ENCODE measurements at regions not wholly inside any gene's neighbourhood (a gene's known extent, or its start where the extent isn't known, plus 50 kb on each side); places are given as distances from the start of the nearest gene placed in this dataset.

DNA sequence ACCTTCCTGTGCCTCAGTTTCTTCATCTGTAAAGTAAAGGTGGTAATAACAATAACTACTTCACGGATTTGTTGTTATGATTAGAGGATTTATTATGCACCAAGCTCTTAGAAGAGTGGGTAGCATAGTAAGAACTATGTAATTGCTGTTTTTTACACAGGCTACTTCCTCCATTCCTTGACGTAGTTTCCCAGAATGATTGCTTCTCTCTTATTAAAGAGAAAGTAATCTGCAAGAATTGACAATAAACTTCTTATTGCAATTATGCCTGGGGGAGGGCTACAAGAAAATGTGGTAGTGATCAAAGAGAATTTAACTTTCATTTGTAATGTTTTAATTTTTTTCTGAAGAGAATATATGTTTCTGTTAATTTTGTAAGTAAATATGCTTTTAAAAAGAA lies 238.7 kb downstream of the GASK1B start:
- Histone ChIP-seq H3K27me3 (no peaks in the 10 kb centered on the region), H3K4me1 (no peaks in the 10 kb centered on the region), H3K9me3 (no peaks in the 10 kb centered on the region), H3K4me3 (no peak overlapping the region), H3K36me3 (ENCODE audit: low read depth, missing control alignments) (no peaks in the 10 kb centered on the region), H3K27ac (no peak overlapping the region)
- intact Hi-C loops (cut with DNase I; ENCODE audit: low total_unique reads): no loop called here
- no peak for DNase-seq
- TF ChIP-seq, protein P1, sequence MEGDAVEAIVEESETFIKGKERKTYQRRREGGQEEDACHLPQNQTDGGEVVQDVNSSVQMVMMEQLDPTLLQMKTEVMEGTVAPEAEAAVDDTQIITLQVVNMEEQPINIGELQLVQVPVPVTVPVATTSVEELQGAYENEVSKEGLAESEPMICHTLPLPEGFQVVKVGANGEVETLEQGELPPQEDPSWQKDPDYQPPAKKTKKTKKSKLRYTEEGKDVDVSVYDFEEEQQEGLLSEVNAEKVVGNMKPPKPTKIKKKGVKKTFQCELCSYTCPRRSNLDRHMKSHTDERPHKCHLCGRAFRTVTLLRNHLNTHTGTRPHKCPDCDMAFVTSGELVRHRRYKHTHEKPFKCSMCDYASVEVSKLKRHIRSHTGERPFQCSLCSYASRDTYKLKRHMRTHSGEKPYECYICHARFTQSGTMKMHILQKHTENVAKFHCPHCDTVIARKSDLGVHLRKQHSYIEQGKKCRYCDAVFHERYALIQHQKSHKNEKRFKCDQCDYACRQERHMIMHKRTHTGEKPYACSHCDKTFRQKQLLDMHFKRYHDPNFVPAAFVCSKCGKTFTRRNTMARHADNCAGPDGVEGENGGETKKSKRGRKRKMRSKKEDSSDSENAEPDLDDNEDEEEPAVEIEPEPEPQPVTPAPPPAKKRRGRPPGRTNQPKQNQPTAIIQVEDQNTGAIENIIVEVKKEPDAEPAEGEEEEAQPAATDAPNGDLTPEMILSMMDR (IDR thresholded peaks at IDR 0.05): no peak
- TF ChIP-seq POLR2A (IDR thresholded peaks at IDR 0.05): no peak
- WGBS, 2 donors: 46 to 51% methylated on average over 2 of the region's 2 CpGs

GRCh38 chr4:157932936-157933335 lies 239.9 kb downstream of the GASK1B start:
- no peak for DNase-seq
- H3K36me3 ChIP-seq (ENCODE audit: low read depth, missing control alignments): no peaks in the 10 kb centered on the region
- no peak overlapping the region for H3K27ac ChIP-seq
- no peaks in the 10 kb centered on the region for H3K27me3 ChIP-seq
- WGBS, 2 donors: 80 to 92% methylated on average over 1 of the region's 1 CpG
- no peaks in the 10 kb centered on the region for H3K9me3 ChIP-seq
- no peaks in the 10 kb centered on the region for H3K4me1 ChIP-seq
- no peak overlapping the region for H3K4me3 ChIP-seq
- TF ChIP-seq, protein P1 (IDR thresholded peaks at IDR 0.05): no peak
- TF ChIP-seq POLR2A (IDR thresholded peaks at IDR 0.05): no peak
- intact Hi-C loops (cut with DNase I; ENCODE audit: low total_unique reads): no loop called here

DNA sequence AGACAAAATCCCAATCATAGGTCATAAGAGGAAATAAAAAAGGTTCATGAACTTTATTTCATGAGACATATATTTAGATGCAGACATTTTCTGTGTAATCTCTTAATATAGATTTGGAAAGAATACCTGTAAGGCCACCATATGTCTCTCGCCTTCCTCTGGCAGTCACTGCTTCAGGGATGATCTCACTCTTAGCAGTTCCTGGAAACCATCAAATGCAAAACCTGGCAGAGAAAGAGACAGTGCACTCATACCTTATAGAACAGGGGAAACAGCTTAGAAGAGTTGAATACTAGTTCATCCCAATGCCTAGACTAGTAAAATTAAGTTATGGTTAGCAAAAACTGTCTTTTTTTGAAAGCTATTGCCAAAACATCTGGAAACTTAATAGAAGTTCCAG lies 243.3 kb downstream of the GASK1B start:
- DNase-seq: no peak
- WGBS, 2 donors: 94% methylated on average over 1 of the region's 1 CpG
- H3K9me3 ChIP-seq: no peaks in the 10 kb centered on the region
- H3K27ac ChIP-seq: no peak overlapping the region
- TF ChIP-seq, protein P1 (IDR thresholded peaks at IDR 0.05): no peak
- no peak for TF ChIP-seq POLR2A (IDR thresholded peaks at IDR 0.05)
- H3K4me3 ChIP-seq: no peak overlapping the region
- intact Hi-C loops (cut with DNase I; ENCODE audit: low total_unique reads): no loop called here
- H3K4me1 ChIP-seq: no peaks in the 10 kb centered on the region
- no peaks in the 10 kb centered on the region for H3K27me3 ChIP-seq
- no peaks in the 10 kb centered on the region for H3K36me3 ChIP-seq (ENCODE audit: low read depth, missing control alignments)

DNA sequence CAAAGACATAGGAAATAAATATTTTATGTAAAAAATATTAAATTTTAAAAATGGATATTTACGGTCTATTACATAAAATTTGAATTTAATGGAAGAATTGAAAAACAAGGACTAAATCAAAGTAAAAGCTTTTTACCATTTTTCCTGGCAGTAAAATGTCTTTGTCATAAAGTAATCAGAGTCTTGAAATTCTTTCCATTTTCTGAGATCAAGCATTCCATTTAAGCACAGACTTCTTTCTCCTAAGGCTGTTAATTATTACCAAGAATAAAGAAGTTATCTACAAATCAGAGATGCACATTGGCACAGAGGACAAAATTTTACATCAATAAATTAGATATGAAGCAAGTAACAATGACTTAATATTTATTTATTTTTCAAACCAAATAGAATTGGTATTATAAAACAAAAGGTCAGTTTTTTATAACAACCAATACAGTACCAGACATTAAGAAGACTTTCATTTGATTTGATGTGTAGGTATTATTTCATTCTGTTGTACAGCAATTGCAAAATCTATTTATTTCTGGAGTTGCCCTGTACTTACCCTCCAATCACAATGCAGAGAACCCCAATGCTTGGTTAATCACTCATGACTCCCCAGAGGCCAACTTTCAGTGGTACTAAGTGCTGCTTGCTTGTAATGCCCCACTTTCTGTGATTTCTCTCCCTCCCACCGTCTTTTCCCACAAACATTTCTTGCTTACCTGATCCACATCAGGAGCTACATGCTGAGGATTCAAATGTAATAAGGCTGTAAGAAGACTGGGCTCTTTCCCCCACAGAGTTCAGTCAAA lies 254.6 kb downstream of the GASK1B start:
- Histone ChIP-seq H3K36me3 (ENCODE audit: low read depth, missing control alignments) (no peaks in the 10 kb centered on the region), H3K4me1 (no peaks in the 10 kb centered on the region), H3K4me3 (no peak overlapping the region), H3K27me3 (no peaks in the 10 kb centered on the region), H3K9me3 (no peaks in the 10 kb centered on the region), H3K27ac (no peak overlapping the region)
- 63 to 76% methylated on average over 2 of the region's 2 CpGs for WGBS, 2 donors
- DNase-seq: no peak
- TF ChIP-seq POLR2A (IDR thresholded peaks at IDR 0.05): no peak
- TF ChIP-seq, protein P1 (IDR thresholded peaks at IDR 0.05): no peak
- intact Hi-C loops (cut with DNase I; ENCODE audit: low total_unique reads): no loop called here

GRCh38 chr4:157912212-157912611 lies 260.6 kb downstream of the GASK1B start:
- H3K27me3 ChIP-seq: no peaks in the 10 kb centered on the region
- no peak overlapping the region for H3K27ac ChIP-seq
- no peak overlapping the region for H3K4me3 ChIP-seq
- no peaks in the 10 kb centered on the region for H3K36me3 ChIP-seq (ENCODE audit: low read depth, missing control alignments)
- H3K4me1 ChIP-seq: no peaks in the 10 kb centered on the region
- DNase-seq: no peak
- intact Hi-C loops (cut with DNase I; ENCODE audit: low total_unique reads): no loop called here
- TF ChIP-seq POLR2A (IDR thresholded peaks at IDR 0.05): no peak
- TF ChIP-seq, protein P1 (IDR thresholded peaks at IDR 0.05): no peak
- WGBS, 2 donors: 87 to 88% methylated on average over 3 of the region's 3 CpGs
- H3K9me3 ChIP-seq: no peaks in the 10 kb centered on the region

Measured in testis (tissue), 2 donors.